ENCODE measurements at regions not wholly inside any gene's neighbourhood (a gene's known extent, or its start where the extent isn't known, plus 50 kb on each side); places are given as distances from the start of the nearest gene placed in this dataset.

GRCh38 chr2:56630286-56630685 lies 446.5 kb downstream of the CCDC85A start:
- no peak overlapping the region for H2AFZ ChIP-seq (ENCODE audit: low read length)
- no peaks in the 10 kb centered on the region for H3K36me3 ChIP-seq (ENCODE audit: control insufficient read depth in 2 of 4, insufficient read depth in 4 of 4, low read length in 3 of 4)
- no peak overlapping the region for H2BK20ac ChIP-seq (ENCODE audit: low read length)
- no peak overlapping the region for H3K4me2 ChIP-seq (ENCODE audit: insufficient read depth in 1 of 2, low read depth in 2 of 2, low read length in 2 of 2)
- H3K79me1 ChIP-seq (ENCODE audit: low read depth, low read length), result no peaks in the 10 kb centered on the region
- H3K9ac ChIP-seq (replicated peaks in 1 of 4; ENCODE audit: extremely low read depth in 1 of 4, low read depth in 3 of 4, low read length in 3 of 4), result no peak overlapping the region
- H4K20me1 ChIP-seq (replicated peaks in 1 of 2; ENCODE audit: control insufficient read depth in 1 of 2, insufficient read depth in 2 of 2, low read length in 2 of 2), result no peaks in the 10 kb centered on the region
- H2AK5ac ChIP-seq (ENCODE audit: low read depth, low read length), result no peak overlapping the region
- H3K14ac ChIP-seq (ENCODE audit: insufficient read length), result no peak overlapping the region
- FAIRE-seq, result no peak
- no peaks in the 10 kb centered on the region for H3K27me3 ChIP-seq (replicated peaks in 1 of 4; ENCODE audit: control insufficient read depth in 3 of 4, extremely low read depth in 1 of 4, insufficient read depth in 3 of 4, low read length in 3 of 4)
- no peaks in the 10 kb centered on the region for H3K79me2 ChIP-seq (ENCODE audit: control insufficient read depth in 1 of 2, insufficient read depth in 2 of 2, low read length in 2 of 2)
- H2BK15ac ChIP-seq (ENCODE audit: low read length), result no peak overlapping the region
- no peak overlapping the region for H4K5ac ChIP-seq (ENCODE audit: insufficient read length, low read depth, low read length)
- 95 to 100% methylated on average over 1 to 2 of the region's 2 CpGs for WGBS, 2 experiments (ENCODE audit: extremely low coverage in 1 of 2, insufficient coverage in 1 of 2, insufficient read length in 1 of 2, insufficient replicate concordance in 2 of 2, low coverage in 1 of 2, low lambda C conversion rate in 2 of 2, missing lambda C conversion rate in 1 of 2)
- ChIA-PET POLR2A (ENCODE audit: partially characterized antibody) (no interaction called here), CTCF (ENCODE audit: partially characterized antibody) (interaction anchor here (1.0 to 1.3 kb wide), 3 partner anchors 18 to 447 kb away, joined by 3 to 4 read pairs (median 3); partner anchors contain the start of gene CCDC85A)
- no peak overlapping the region for H3K4ac ChIP-seq (replicated peaks; ENCODE audit: insufficient read length, low read depth, low read length)
- no peak overlapping the region for H4K8ac ChIP-seq (ENCODE audit: extremely low read depth, insufficient read depth, low read length)
- no peak overlapping the region for H3K56ac ChIP-seq (replicated peaks; ENCODE audit: insufficient read length, low read depth, low read length)
- no peak overlapping the region for H3K23ac ChIP-seq (ENCODE audit: insufficient read length)
- H2BK120ac ChIP-seq (replicated peaks; ENCODE audit: low read depth, low read length), result no peak overlapping the region
- no peak overlapping the region for H2BK12ac ChIP-seq (ENCODE audit: low read depth, low read length)
- H3K4me1 ChIP-seq (replicated peaks in 1 of 4; ENCODE audit: control insufficient read depth in 3 of 4, insufficient read depth in 4 of 4, low read length in 3 of 4), result no peaks in the 10 kb centered on the region
- no peak overlapping the region for H4K91ac ChIP-seq (replicated peaks; ENCODE audit: insufficient read length, low read length)
- no peaks in the 10 kb centered on the region for H3K23me2 ChIP-seq (ENCODE audit: low read depth, low read length)
- DNase-seq (ENCODE audit: low read depth in 1 of 2, low spot score in 2 of 2), result no peak
- no peak overlapping the region for H3K18ac ChIP-seq (ENCODE audit: extremely low read depth, low read length)
- no peak overlapping the region for H3K27ac ChIP-seq (ENCODE audit: low read depth, low read length)
- no peak overlapping the region for H2BK5ac ChIP-seq (ENCODE audit: low read depth, low read length)
- no peaks in the 10 kb centered on the region for H3K9me3 ChIP-seq (ENCODE audit: insufficient read depth in 2 of 2, low read depth in 1 of 2, low read length in 1 of 2)
- H3K4me3 ChIP-seq (ENCODE audit: extremely low read depth in 1 of 4, insufficient read depth in 2 of 4, low read depth in 3 of 4, low read length in 4 of 4), result no peak overlapping the region
- TF ChIP-seq TAF7 (optimal IDR thresholded peaks at IDR 0.05; ENCODE audit: borderline replicate concordance, low read depth, low read length) (no peak), SIRT6 (IDR thresholded peaks at IDR 0.05; ENCODE audit: low read length) (no peak), CTBP2 (IDR thresholded peaks at IDR 0.05; ENCODE audit: borderline replicate concordance, insufficient read depth, insufficient read length, low read length) (no peak), CREB1 (IDR thresholded peaks at IDR 0.05) (no peak), BACH1 (IDR thresholded peaks at IDR 0.05; ENCODE audit: low read length) (no peak), EP300 (IDR thresholded peaks at IDR 0.05; ENCODE audit: borderline replicate concordance in 1 of 2, low read depth in 2 of 2, low read length in 2 of 2) (no peak), KDM1A (IDR thresholded peaks at IDR 0.05; ENCODE audit: borderline replicate concordance, low read length) (no peak), ATF2 (IDR thresholded peaks at IDR 0.05; ENCODE audit: low read length) (no peak), HDAC2 (IDR thresholded peaks at IDR 0.05; ENCODE audit: borderline replicate concordance in 1 of 2, low read depth in 2 of 2, low read length in 2 of 2) (no peak), CTCF (IDR thresholded peaks at IDR 0.05; ENCODE audit: control extremely low read depth in 1 of 3, insufficient read depth in 1 of 3, low read depth in 1 of 3, low read length in 3 of 3) (no peak)

Data from H1 (cell line).